Activated naive CD4-positive, alpha-beta T cell treated with anti-CD3 and anti-CD28 coated beads for 36 hours (primary cell): ENCODE measurements at regions not wholly inside any gene's neighbourhood (a gene's known extent, or its start where the extent isn't known, plus 50 kb on each side); places are given as distances from the start of the nearest gene placed in this dataset.

Experiments
- CTCF ChIA-PET: fragments of 350-600 bp; sonication (Branson Sonifier 250); formaldehyde crosslinking; loops from one replicate; lab custom pipeline; 2021; ENCODE audit warnings: antibody characterized with exemption; lab: Charles Lee
- DNase-seq: peaks from one replicate; pipeline ENCODE4 v3.0.0-alpha.2; 2020
- H3K27ac Mint-ChIP-seq: one replicate; pipeline ENCODE4 v1.8.0; 2021; ENCODE audit warnings: mild to moderate bottlenecking, mixed read lengths
- H3K27me3 Mint-ChIP-seq: one replicate; pipeline ENCODE4 v1.8.0; 2021; ENCODE audit warnings: low read depth, mixed read lengths
- H3K36me3 Mint-ChIP-seq: one replicate; pipeline ENCODE4 v1.8.0; 2021; ENCODE audit warnings: low read depth, mixed read lengths
- H3K4me1 Mint-ChIP-seq: one replicate; pipeline ENCODE4 v1.8.0; 2021; ENCODE audit warnings: low read depth, mixed read lengths
- H3K4me3 Mint-ChIP-seq: one replicate; pipeline ENCODE4 v1.8.0; 2021; ENCODE audit warnings: mild to moderate bottlenecking, moderate library complexity, mixed read lengths
- H3K9me3 Mint-ChIP-seq: one replicate; pipeline ENCODE4 v1.8.0; 2021; ENCODE audit warnings: mixed read lengths
- intact Hi-C: fragments of 100-400 bp; cut with micrococcal nuclease; formaldehyde crosslinking; loops from one replicate; pipeline ENCODE4 v1.15.1; 2023

GRCh38 chr1:105886309-105886708 lies 1170.2 kb upstream of the PRMT6 start:
- Mint-ChIP-seq H3K27me3 (no peaks in the 10 kb centered on the region), H3K4me3 (no peak overlapping the region), H3K4me1 (no peaks in the 10 kb centered on the region), H3K27ac (no peak overlapping the region), H3K36me3 (no peaks in the 10 kb centered on the region), H3K9me3 (peaks cover 10% of the 10 kb centered on the region)
- DNase-seq = no peak
- intact Hi-C loops = no loop called here
- CTCF ChIA-PET = no interaction called here

- no peaks in the 10 kb centered on the region for H3K36me3 Mint-ChIP-seq
- no peak overlapping the region for H3K27ac Mint-ChIP-seq
- no peaks in the 10 kb centered on the region for H3K4me1 Mint-ChIP-seq
- intact Hi-C loops = no loop called here
- no peak overlapping the region for H3K4me3 Mint-ChIP-seq
- no peaks in the 10 kb centered on the region for H3K27me3 Mint-ChIP-seq
- no peak for DNase-seq
- CTCF ChIA-PET = no interaction called here
- peaks cover 19% of the 10 kb centered on the region for H3K9me3 Mint-ChIP-seq
These were observed 1165.2 kb upstream of the PRMT6 start for GRCh38 chr1:105891308-105891707.

- intact Hi-C loops = no loop called here
- CTCF ChIA-PET = no interaction called here
These were observed 1162.5 kb upstream of the PRMT6 start for GRCh38 chr1:105894006-105894405.

GRCh38 chr1:105909811-105910210 lies 1146.7 kb upstream of the PRMT6 start:
- CTCF ChIA-PET = no interaction called here
- Mint-ChIP-seq H3K36me3 (no peaks in the 10 kb centered on the region), H3K27me3 (no peaks in the 10 kb centered on the region), H3K4me1 (no peaks in the 10 kb centered on the region), H3K4me3 (no peak overlapping the region), H3K9me3 (no peaks in the 10 kb centered on the region), H3K27ac (no peak overlapping the region)
- DNase-seq = no peak
- intact Hi-C loops = no loop called here

More at GRCh38 chr1:105894006-105894405, 1162.5 kb upstream of the PRMT6 start:
- no peaks in the 10 kb centered on the region for H3K4me1 Mint-ChIP-seq
- no peaks in the 10 kb centered on the region for H3K27me3 Mint-ChIP-seq
- H3K9me3 Mint-ChIP-seq = peaks cover 24% of the 10 kb centered on the region
- H3K4me3 Mint-ChIP-seq = no peak overlapping the region
- no peak overlapping the region for H3K27ac Mint-ChIP-seq
- DNase-seq = no peak
- no peaks in the 10 kb centered on the region for H3K36me3 Mint-ChIP-seq

- DNase-seq = no peak
- intact Hi-C loops = no loop called here
- CTCF ChIA-PET = interaction anchor here (0.6 kb wide), 1 partner anchor 8 kb away, joined by 4 read pairs; no protein-coding TSS in a partner anchor
- H3K27ac Mint-ChIP-seq = no peak overlapping the region
- H3K9me3 Mint-ChIP-seq = no peaks in the 10 kb centered on the region
- no peaks in the 10 kb centered on the region for H3K4me1 Mint-ChIP-seq
- H3K4me3 Mint-ChIP-seq = no peak overlapping the region
- no peaks in the 10 kb centered on the region for H3K36me3 Mint-ChIP-seq
- H3K27me3 Mint-ChIP-seq = no peaks in the 10 kb centered on the region
These were observed 1142.1 kb upstream of the PRMT6 start for GRCh38 chr1:105914403-105914802.

- Mint-ChIP-seq H3K4me3 (no peak overlapping the region), H3K4me1 (no peaks in the 10 kb centered on the region), H3K27ac (no peak overlapping the region), H3K27me3 (no peaks in the 10 kb centered on the region), H3K9me3 (peaks cover 13% of the 10 kb centered on the region), H3K36me3 (no peaks in the 10 kb centered on the region)
- intact Hi-C loops = no loop called here
- DNase-seq = no peak
- CTCF ChIA-PET = no interaction called here
These were observed 1121.7 kb upstream of the PRMT6 start for GRCh38 chr1:105934806-105935205.

GRCh38 chr1:105964879-105965278 lies 1091.6 kb upstream of the PRMT6 start:
- Mint-ChIP-seq H3K4me1 (no peaks in the 10 kb centered on the region), H3K27me3 (no peaks in the 10 kb centered on the region), H3K27ac (no peak overlapping the region), H3K36me3 (no peaks in the 10 kb centered on the region), H3K4me3 (no peak overlapping the region), H3K9me3 (peaks cover 8% of the 10 kb centered on the region)
- CTCF ChIA-PET = no interaction called here
- DNase-seq = no peak
- intact Hi-C loops = no loop called here

- H3K36me3 Mint-ChIP-seq = no peaks in the 10 kb centered on the region
- H3K9me3 Mint-ChIP-seq = peaks cover 8% of the 10 kb centered on the region
- CTCF ChIA-PET = no interaction called here
- H3K27me3 Mint-ChIP-seq = no peaks in the 10 kb centered on the region
- H3K4me3 Mint-ChIP-seq = no peak overlapping the region
- H3K4me1 Mint-ChIP-seq = no peaks in the 10 kb centered on the region
- no peak overlapping the region for H3K27ac Mint-ChIP-seq
- DNase-seq = no peak
- intact Hi-C loops = no loop called here
These were observed 1059.0 kb upstream of the PRMT6 start for GRCh38 chr1:105997516-105997915.

- peaks cover 7% of the 10 kb centered on the region for H3K9me3 Mint-ChIP-seq
- H3K4me1 Mint-ChIP-seq = no peaks in the 10 kb centered on the region
These were observed 1034.1 kb upstream of the PRMT6 start for GRCh38 chr1:106022312-106022902.

GRCh38 chr1:106027871-106028270 lies 1028.6 kb upstream of the PRMT6 start:
- intact Hi-C loops = no loop called here
- H3K4me1 Mint-ChIP-seq = no peaks in the 10 kb centered on the region
- CTCF ChIA-PET = no interaction called here
- H3K9me3 Mint-ChIP-seq = peaks cover 2% of the 10 kb centered on the region
- no peak overlapping the region for H3K4me3 Mint-ChIP-seq
- no peaks in the 10 kb centered on the region for H3K36me3 Mint-ChIP-seq
- no peak for DNase-seq
- H3K27me3 Mint-ChIP-seq = no peaks in the 10 kb centered on the region
- H3K27ac Mint-ChIP-seq = no peak overlapping the region

More at GRCh38 chr1:106022312-106022902, 1034.1 kb upstream of the PRMT6 start:
- Mint-ChIP-seq H3K36me3 (no peaks in the 10 kb centered on the region), H3K27me3 (no peaks in the 10 kb centered on the region), H3K4me3 (no peak overlapping the region), H3K27ac (no peak overlapping the region)
- CTCF ChIA-PET = no interaction called here
- DNase-seq = no peak
- intact Hi-C loops = no loop called here

- Mint-ChIP-seq H3K27me3 (no peaks in the 10 kb centered on the region), H3K27ac (no peak overlapping the region), H3K36me3 (no peaks in the 10 kb centered on the region), H3K4me3 (no peak overlapping the region), H3K4me1 (no peaks in the 10 kb centered on the region), H3K9me3 (peaks cover 18% of the 10 kb centered on the region)
- intact Hi-C loops = no loop called here
- CTCF ChIA-PET = no interaction called here
- no peak for DNase-seq
These were observed 1018.9 kb upstream of the PRMT6 start for GRCh38 chr1:106037526-106037925.

- Mint-ChIP-seq H3K27me3 (no peaks in the 10 kb centered on the region), H3K36me3 (no peaks in the 10 kb centered on the region), H3K27ac (no peak overlapping the region), H3K9me3 (peaks cover 15% of the 10 kb centered on the region), H3K4me3 (no peak overlapping the region), H3K4me1 (no peaks in the 10 kb centered on the region)
- no peak for DNase-seq
- CTCF ChIA-PET = no interaction called here
- intact Hi-C loops = no loop called here
These were observed 1018.2 kb upstream of the PRMT6 start for GRCh38 chr1:106038260-106038659.

- no peaks in the 10 kb centered on the region for H3K36me3 Mint-ChIP-seq
- CTCF ChIA-PET = no interaction called here
- H3K4me3 Mint-ChIP-seq = no peak overlapping the region
- peaks cover 13% of the 10 kb centered on the region for H3K9me3 Mint-ChIP-seq
- intact Hi-C loops = no loop called here
- no peak for DNase-seq
- H3K27ac Mint-ChIP-seq = no peak overlapping the region
- no peaks in the 10 kb centered on the region for H3K27me3 Mint-ChIP-seq
- H3K4me1 Mint-ChIP-seq = no peaks in the 10 kb centered on the region
These were observed 1012.5 kb upstream of the PRMT6 start for GRCh38 chr1:106043971-106044370.
